Gastrocnemius medialis (tissue), 4 donors: ENCODE measurements at regions not wholly inside any gene's neighbourhood (a gene's known extent, or its start where the extent isn't known, plus 50 kb on each side); places are given as distances from the start of the nearest gene placed in this dataset.

Source experiments
- POLR2A ChIP-seq, 2 donors: fragments of 450-650 bp; IDR thresholded peaks; one replicate each; pipeline ENCODE4 v1.6.1; 2017; ENCODE audit warnings: antibody characterized with exemption in 2 of 2, mild to moderate bottlenecking in 2 of 2, moderate library complexity in 2 of 2
- TF ChIP-seq, protein P1 (sequence below), 5 experiments: fragments of 450-650 bp in 3 of 5; fragments of 200-600 bp in 2 of 5; sonication (generic) in 2 of 5; IDR thresholded peaks in 4 of 5; conservative IDR thresholded peaks in 1 of 5; 1 replicate in 4 of 5; 2 replicates in 1 of 5; pipeline ENCODE4 v1.5.1; 2016 to 2019; ENCODE audit warnings: antibody characterized with exemption in 5 of 5, mild to moderate bottlenecking in 3 of 5, moderate library complexity in 3 of 5

GRCh38 chr3:34844323-34844620 lies 795.1 kb upstream of the ARPP21 start:
- no peak for TF ChIP-seq POLR2A (IDR thresholded peaks at IDR 0.05)
- TF ChIP-seq, protein P1, sequence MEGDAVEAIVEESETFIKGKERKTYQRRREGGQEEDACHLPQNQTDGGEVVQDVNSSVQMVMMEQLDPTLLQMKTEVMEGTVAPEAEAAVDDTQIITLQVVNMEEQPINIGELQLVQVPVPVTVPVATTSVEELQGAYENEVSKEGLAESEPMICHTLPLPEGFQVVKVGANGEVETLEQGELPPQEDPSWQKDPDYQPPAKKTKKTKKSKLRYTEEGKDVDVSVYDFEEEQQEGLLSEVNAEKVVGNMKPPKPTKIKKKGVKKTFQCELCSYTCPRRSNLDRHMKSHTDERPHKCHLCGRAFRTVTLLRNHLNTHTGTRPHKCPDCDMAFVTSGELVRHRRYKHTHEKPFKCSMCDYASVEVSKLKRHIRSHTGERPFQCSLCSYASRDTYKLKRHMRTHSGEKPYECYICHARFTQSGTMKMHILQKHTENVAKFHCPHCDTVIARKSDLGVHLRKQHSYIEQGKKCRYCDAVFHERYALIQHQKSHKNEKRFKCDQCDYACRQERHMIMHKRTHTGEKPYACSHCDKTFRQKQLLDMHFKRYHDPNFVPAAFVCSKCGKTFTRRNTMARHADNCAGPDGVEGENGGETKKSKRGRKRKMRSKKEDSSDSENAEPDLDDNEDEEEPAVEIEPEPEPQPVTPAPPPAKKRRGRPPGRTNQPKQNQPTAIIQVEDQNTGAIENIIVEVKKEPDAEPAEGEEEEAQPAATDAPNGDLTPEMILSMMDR (IDR thresholded peaks at IDR 0.05 in 4 of 5, conservative IDR thresholded peaks at IDR 0.05 in 1 of 5) = no peak
